IPS DF 4.7 (cell line): ENCODE measurements at regions not wholly inside any gene's neighbourhood (a gene's known extent, or its start where the extent isn't known, plus 50 kb on each side); places are given as distances from the start of the nearest gene placed in this dataset.
"Not testable (repeated sequence)": the region's sequence is repeated elsewhere in the genome, so short reads cannot be mapped to it uniquely, and the experiment has no call there.

Experiments
- DNase-seq: peaks from one replicate; pipeline ENCODE4 v3.0.0-alpha.2; 2013; ENCODE audit warnings: low spot score; ENCODE audit errors: extremely low read depth

DNA sequence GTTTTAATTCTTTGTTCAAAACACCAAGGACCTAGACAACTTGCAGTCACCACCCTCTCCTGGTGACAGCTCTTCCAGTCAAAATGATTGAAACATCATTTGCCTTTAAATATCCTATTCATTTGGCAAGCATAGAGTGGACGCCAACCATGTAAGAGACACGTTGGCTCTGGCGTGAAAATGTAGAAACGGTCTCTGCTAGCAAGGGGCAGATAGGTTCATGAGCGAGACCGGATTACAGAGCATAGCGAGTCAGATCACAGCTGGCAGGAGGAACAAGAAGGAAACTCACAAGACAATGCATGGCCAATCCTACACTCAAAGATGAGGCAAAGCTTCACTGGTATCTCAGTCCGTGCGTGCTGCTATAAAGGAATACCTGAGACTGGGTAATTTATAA lies 759.5 kb downstream of the UQCRFS1 start:
- DNase-seq = no peak

- no peak for DNase-seq
These were observed 763.1 kb downstream of the UQCRFS1 start for GRCh38 chr19:28449803-28450202.

GRCh38 chr19:28446511-28446910 lies 766.4 kb downstream of the UQCRFS1 start:
- no peak for DNase-seq

GRCh38 chr19:28445826-28446225 lies 767.1 kb downstream of the UQCRFS1 start:
- DNase-seq = no peak

DNA sequence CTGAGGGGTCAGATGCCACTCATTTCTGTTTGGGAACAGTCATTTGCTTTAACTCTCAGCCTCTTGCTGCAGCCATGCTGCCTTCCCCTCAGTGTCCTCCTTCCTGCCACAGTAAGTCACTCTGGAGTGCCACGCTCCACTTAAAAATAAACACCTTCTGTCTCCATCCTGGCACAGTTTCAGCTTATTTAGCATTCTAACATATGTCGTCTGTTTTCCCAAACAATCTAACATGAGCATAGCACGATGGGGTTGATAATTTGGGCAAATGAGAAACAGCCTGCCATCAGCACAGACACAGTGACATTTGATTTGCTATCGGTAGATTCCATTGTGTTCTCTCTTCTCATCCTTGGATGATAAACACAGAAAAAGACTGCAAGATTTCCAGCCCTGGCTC lies 768.6 kb downstream of the UQCRFS1 start:
- DNase-seq = no peak

GRCh38 chr19:28443361-28443760 lies 769.6 kb downstream of the UQCRFS1 start:
- DNase-seq = no peak

DNA sequence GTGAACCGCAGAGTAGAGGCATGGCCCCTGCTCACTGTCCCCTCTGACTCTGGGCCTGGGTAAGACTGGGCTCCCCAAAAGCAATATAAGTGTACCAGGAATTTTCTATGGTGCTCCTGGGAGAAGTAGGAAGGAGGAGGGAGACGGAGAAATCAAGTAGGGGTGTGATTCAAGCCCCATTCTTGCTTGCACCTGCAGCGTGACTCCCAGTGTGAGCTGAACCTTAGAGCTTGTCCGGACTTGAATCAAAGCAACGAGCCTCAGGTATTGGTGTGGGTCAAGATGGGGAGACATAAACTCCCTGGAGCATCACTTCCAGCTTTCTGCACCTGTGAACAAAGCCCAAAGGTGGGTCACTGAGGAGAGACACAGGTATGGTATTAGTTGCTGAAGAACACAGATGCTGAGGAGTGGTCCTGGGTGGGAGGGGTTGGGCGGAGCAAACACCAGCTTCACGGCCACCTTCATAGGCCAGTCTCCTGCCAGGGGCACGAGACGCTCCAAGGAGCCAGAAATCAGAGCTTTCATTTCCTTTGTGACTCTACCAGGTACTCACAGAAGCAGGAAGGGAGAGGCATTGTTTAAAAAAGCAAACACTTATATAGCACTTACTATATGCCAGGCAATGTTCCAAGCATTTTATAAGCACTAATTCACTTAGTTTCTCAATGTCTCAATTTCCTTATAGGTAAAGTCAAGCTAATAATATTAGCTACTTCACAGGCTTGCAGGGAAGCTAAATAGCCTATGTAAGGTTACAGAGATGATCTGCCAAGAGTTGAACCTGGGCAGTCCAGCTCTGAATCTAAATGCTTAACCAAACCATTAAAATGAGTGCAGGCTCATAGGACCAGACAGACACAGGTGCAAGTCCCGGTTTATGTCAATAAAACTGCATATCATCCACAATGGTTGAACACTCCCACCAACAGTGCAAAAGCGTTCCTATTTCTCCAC lies 775.3 kb downstream of the UQCRFS1 start:
- no peak for DNase-seq

DNA sequence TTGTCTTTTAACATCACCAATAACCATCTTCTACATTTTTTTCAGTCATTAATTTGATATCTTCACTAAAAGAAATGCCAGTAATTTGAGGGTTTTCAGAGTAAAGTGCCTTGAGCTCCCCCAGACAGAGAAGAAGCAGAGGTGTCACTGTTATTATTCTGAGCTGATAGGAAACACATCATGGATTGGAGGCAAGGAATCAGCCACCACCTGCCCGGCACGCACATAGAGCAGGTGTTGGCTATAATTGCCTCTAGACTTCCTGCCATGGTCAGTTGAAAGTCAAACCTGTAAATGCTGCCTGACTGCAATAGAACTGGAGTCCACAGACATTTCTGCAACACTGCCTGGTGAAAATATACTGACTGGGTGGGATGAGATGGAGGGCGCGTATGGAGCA lies 776.6 kb downstream of the UQCRFS1 start:
- DNase-seq = no peak

DNA sequence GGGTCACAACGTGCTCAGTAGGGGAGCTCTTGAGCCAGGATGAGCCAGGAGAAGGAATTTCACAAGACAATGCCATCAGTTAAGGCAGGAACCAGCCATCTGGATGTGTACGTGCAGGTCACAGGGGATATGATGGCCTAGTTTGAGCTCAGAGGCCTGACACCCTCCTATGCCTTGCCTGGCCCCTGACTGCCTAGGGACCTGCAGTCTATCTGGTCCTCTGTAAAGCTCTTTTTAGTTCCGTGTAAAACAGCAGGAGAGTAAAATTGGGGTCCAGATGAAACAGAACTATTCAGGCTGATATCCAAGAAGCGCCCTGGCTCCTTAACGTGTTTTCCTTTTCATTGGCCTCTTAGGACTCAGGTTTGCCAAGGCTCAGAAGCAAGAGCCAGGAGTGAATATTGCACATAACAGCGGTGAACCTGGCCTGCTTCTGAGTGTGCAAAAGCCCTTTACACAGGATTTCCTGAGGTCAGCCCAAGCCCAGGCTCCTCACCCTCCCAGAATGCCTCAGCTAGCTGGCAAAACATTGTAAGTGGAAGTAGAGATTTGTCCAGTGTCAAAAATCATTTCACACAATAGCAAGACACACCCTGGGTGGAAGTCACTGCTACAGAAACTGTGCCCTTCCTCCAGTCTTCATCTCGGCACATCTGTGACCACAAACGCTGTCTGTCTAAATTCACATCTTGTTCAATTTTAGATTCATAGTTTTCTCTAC lies 777.2 kb downstream of the UQCRFS1 start:
- DNase-seq = no peak

- DNase-seq = not testable (repeated sequence)
These were observed 778.2 kb downstream of the UQCRFS1 start for GRCh38 chr19:28434794-28435193.

- not testable (repeated sequence) for DNase-seq
These were observed 778.6 kb downstream of the UQCRFS1 start for GRCh38 chr19:28434365-28434764.

GRCh38 chr19:28433166-28433565 lies 779.8 kb downstream of the UQCRFS1 start:
- not testable (repeated sequence) for DNase-seq

- DNase-seq = no peak
These were observed 782.7 kb downstream of the UQCRFS1 start for GRCh38 chr19:28430214-28430613.

DNA sequence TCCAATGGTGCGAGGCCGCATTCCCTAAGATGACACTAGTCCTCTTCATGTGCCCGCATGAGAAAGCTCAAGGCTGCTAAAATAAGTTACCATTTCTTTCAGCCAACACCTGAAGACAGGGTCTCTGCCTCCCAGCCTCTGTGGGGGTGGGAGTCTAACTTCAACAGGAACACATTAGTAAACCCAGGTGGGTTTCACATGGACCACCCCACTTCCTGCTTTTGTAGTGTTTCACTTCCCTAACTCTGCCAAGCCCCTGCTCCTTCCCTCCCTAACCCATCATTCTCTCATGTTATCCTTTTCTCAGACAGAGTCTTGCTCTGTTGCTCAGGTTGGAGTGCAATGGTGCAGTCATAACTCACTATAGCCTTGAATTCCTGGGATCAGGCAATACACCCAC lies 783.6 kb downstream of the UQCRFS1 start:
- DNase-seq = no peak

DNA sequence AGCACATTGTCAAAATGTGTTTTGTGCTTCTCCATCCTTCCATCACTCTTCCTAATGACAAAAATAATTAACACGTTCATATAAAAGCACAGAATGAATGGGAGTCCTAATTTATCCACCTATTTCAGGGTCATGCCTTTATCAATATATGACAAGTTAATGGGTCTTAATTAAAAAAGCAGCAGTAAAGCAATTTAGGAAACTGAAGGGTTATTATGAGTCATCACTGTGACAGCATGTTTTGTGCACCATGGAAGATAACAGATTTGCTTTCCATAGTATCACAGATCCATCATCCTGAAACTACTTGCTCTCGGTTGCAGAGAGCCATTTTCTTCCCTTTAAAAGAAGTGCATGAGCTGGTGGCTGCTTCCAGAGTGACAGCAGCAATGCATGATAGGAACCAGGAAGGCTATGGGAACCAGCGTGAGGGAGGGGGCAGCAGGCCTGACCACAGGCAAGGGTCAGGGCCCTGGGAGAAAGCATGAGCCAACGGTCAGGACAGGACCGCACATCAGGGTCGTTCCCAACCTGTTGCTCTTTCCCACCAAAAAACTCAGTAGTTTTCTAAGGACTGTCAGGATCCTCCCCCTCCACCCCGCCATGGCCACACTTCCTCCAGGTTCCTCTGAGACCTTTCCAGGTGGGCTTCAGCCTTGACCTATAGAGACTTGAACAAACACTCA lies 784.1 kb downstream of the UQCRFS1 start:
- DNase-seq = no peak

DNA sequence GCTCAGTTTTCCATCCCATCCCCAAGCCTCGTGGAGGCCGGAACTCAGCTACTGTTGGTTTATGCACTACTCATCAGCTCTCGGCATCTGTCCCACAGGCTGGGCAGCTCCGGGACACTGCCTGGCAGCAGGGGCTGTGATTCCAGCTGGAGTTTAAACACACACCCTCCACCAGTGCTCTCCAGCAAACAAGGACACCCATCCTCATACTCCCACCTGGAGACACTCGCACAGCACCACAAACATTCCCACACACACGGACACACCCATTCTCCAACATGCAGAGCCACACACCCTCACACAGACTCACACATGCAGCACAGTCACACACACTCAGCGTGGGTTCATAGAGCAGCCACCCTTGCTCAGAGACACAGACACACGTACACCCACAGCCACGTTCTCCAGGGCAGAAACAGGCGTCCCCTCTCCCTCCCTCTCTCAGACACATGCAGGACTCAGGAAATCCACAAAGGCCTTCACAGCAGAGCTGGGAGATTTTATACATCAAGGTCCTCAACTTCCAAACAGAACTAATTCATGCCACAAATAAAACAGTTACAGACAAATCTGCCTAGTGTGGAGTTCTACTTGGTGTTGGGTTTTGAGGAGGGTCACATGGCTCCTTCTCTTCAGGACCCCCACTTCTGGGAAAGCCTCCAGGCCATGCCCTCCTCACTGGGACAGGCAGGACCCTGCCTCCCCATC lies 785.4 kb downstream of the UQCRFS1 start:
- DNase-seq = no peak

- no peak for DNase-seq
These were observed 786.2 kb downstream of the UQCRFS1 start for GRCh38 chr19:28426730-28427225.

DNA sequence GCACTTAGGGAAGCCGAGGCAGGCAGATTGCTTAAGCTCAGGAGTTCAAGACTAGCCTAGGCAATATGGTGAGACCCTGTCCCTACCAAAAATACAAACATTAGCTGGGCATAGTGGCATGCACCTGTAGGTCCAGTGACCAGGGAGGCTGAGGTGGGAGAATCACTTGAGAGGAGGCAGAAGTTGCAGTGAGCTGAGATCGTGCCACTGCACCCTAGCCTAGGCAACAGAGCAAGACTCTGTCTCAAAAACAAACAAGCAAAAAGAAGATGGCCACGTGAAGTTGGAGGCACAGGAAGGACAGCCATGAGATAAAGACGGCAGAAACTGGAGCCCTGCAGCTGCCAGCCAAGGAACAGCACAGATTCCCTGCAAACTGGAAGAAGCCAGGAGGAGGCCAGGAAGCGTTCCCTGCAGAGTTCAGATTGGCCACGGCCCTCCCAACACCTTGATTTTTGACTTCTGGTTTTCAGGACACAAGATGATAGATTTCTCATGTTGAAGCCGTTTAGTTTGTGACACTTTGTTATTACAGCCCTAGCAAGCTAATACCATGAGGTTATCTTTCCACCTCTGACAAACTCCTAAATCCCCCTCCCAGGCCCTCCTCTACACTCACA lies 786.7 kb downstream of the UQCRFS1 start:
- no peak for DNase-seq

DNA sequence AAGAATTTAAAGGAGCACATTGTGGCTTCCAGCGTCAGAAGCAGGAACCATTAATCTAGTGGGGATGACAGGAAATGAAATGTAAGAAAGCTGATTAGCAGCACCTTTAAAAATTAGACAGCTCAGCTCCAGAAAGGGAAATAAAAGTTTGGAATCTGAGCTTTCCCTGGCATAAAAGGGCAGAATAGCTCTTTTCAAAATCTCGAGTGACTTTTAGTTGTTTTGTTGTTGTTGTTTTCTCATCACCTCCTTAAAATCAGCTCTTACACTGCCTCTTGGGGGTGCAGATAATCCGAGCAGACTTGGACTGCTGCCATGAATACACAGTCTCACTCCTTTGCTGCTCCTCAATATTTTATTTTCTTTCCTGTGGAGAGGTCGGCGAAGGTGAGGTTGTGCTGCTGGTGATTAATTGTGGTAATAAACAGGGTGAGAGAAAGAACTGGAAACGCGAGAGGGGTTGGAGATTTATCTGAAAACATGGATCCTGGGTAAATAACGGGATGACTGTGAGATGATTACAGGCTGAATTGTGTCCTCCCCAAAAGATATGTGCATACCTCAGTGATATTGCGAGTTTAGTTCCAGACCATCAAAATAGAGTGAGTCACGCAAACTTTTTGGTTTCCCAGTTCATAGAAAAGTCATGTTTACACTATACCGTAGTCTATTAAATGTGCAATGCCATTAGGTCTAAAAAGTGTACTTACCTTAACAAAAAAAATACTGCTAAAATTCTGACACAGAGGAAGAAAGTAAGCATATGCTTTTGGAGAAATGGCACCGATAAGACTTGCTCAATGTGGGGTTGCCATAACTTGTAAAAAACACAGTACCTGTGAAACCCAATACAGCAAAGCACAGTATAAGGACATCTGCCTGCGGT lies 787.7 kb downstream of the UQCRFS1 start:
- DNase-seq = no peak

GRCh38 chr19:28424662-28425045 lies 788.3 kb downstream of the UQCRFS1 start:
- DNase-seq = no peak
